ENCODE measurements at regions not wholly inside any gene's neighbourhood (a gene's known extent, or its start where the extent isn't known, plus 50 kb on each side); places are given as distances from the start of the nearest gene placed in this dataset.
"Not testable (repeated sequence)": the region's sequence is repeated elsewhere in the genome, so short reads cannot be mapped to it uniquely, and the experiment has no call there.

- TF ChIP-seq ZNF274 (IDR thresholded peaks at IDR 0.05; ENCODE audit: low read depth, low read length), result no peak
- H3K4me3 ChIP-seq (ENCODE audit: low read length), result no peak overlapping the region
Measured at GRCh38 chr6:115610696-115611095, 450.0 kb downstream of the FRK start.

DNA sequence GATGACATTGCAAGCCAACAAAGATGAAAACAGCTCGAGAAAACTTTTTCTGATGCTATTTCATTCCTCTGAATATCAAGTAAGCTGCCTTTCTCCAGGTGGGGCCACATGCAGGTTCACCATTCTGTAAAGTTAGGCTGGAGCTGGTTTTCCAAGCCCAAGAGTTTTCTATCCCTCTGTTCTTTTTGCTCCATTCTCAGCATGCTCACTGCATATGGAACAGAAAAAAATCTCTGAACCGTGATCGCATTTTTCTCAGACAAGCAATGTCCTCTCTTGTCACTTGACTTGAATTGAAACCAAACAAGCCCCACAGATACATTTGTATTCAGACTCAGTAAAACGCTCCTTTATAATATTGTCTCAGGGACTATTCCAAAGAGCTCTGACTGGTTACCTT is 451.6 kb downstream of the FRK start:
- H3K4me3 ChIP-seq (ENCODE audit: low read length), result no peak overlapping the region
- no peak for TF ChIP-seq ZNF274 (IDR thresholded peaks at IDR 0.05; ENCODE audit: low read depth, low read length)

GRCh38 chr6:115602466-115602865 is 458.2 kb downstream of the FRK start:
- H3K4me3 ChIP-seq (ENCODE audit: low read length), result no peak overlapping the region
- TF ChIP-seq ZNF274 (IDR thresholded peaks at IDR 0.05; ENCODE audit: low read depth, low read length), result no peak

DNA sequence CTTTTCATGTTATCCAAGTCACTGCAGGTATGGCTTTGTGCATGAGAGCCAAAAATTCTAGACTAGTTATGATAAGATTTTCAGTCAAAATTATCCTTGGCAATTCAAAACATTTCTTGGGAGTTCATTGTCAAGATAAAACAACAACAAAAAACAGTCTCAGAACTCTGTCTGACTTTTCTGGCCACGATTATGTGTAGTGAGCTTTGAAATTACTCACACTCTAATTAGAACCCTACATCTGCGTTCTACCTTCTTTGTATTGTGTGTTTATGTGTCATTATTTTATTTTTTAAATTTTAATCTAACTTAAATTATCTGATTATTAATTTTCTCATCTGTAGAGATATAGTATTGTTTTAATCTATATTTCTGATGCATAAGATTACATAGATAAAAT is 459.2 kb downstream of the FRK start:
- H3K4me3 ChIP-seq (ENCODE audit: low read length), result no peak overlapping the region
- no peak for TF ChIP-seq ZNF274 (IDR thresholded peaks at IDR 0.05; ENCODE audit: low read depth, low read length)

DNA sequence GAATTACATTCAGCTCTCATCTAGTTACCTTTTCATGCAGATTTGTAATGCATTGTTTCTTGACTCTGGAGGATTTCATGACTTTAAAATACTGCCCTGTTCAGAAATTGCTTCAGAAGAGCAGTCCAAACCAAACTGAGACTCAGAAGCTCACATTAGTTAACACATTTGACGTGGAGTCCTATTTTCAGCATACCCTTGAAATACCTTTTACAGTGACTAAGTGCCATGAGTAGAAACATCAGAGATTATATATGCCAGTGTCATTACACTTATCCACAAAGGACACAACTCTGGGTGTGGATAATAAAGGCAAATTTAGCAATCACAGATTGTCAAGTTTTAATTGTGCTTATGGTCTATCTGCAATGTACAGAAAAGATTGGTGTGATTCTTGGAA is 459.6 kb downstream of the FRK start:
- TF ChIP-seq ZNF274 (IDR thresholded peaks at IDR 0.05; ENCODE audit: low read depth, low read length), result no peak
- H3K4me3 ChIP-seq (ENCODE audit: low read length), result no peak overlapping the region

- H3K4me3 ChIP-seq (ENCODE audit: low read length), result no peak overlapping the region
- TF ChIP-seq ZNF274 (IDR thresholded peaks at IDR 0.05; ENCODE audit: low read depth, low read length), result no peak
Measured at GRCh38 chr6:115594891-115595290, 465.8 kb downstream of the FRK start.

DNA sequence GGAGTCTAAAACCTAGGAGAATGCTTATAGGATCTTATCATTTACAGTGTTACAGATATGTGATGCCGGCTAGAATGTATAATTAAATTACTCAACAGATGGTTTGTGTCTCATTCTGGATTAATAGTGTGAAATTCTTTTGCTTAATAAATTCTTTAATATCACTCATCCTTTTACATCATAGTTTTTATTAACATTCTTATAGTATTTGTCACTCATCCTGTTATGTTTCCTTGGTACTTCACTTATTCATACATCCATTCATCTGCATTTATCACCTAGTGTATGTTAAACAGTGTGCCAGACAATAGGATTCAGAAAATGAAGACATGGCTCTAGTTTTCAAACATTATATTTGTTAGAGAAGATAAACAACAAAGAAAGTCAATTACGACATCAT is 468.7 kb downstream of the FRK start:
- H3K4me3 ChIP-seq (ENCODE audit: low read length), result no peak overlapping the region
- TF ChIP-seq ZNF274 (IDR thresholded peaks at IDR 0.05; ENCODE audit: low read depth, low read length), result no peak

GRCh38 chr6:115589072-115589471 is 471.6 kb downstream of the FRK start:
- H3K4me3 ChIP-seq (ENCODE audit: low read length), result not testable (repeated sequence)

GRCh38 chr6:115583290-115583689 is 477.4 kb downstream of the FRK start:
- H3K4me3 ChIP-seq (ENCODE audit: low read length), result no peak overlapping the region
- no peak for TF ChIP-seq ZNF274 (IDR thresholded peaks at IDR 0.05; ENCODE audit: low read depth, low read length)

GRCh38 chr6:115582386-115582785 is 478.3 kb downstream of the FRK start:
- H3K4me3 ChIP-seq (ENCODE audit: low read length), result no peak overlapping the region
- no peak for TF ChIP-seq ZNF274 (IDR thresholded peaks at IDR 0.05; ENCODE audit: low read depth, low read length)

GRCh38 chr6:115579565-115579964 is 481.1 kb downstream of the FRK start:
- not testable (repeated sequence) for H3K4me3 ChIP-seq (ENCODE audit: low read length)

- no peak for TF ChIP-seq ZNF274 (IDR thresholded peaks at IDR 0.05; ENCODE audit: low read depth, low read length)
Measured at GRCh38 chr6:115577270-115577669, 483.4 kb downstream of the FRK start.

GRCh38 chr6:115575285-115575684 is 485.4 kb downstream of the FRK start:
- TF ChIP-seq ZNF274 (IDR thresholded peaks at IDR 0.05; ENCODE audit: low read depth, low read length), result no peak
- H3K4me3 ChIP-seq (ENCODE audit: low read length), result no peak overlapping the region

More at GRCh38 chr6:115577270-115577669, 483.4 kb downstream of the FRK start:
- H3K4me3 ChIP-seq (ENCODE audit: low read length), result no peak overlapping the region

GRCh38 chr6:115573861-115574260 is 486.8 kb downstream of the FRK start:
- H3K4me3 ChIP-seq (ENCODE audit: low read length), result no peak overlapping the region
- no peak for TF ChIP-seq ZNF274 (IDR thresholded peaks at IDR 0.05; ENCODE audit: low read depth, low read length)

GRCh38 chr6:115570331-115570730 is 490.4 kb downstream of the FRK start:
- no peak for TF ChIP-seq ZNF274 (IDR thresholded peaks at IDR 0.05; ENCODE audit: low read depth, low read length)

GRCh38 chr6:115554060-115554459 is 506.6 kb downstream of the FRK start:
- no peak overlapping the region for H3K4me3 ChIP-seq (ENCODE audit: low read length)
- no peak for TF ChIP-seq ZNF274 (IDR thresholded peaks at IDR 0.05; ENCODE audit: low read depth, low read length)

More at GRCh38 chr6:115570331-115570730, 490.4 kb downstream of the FRK start:
- H3K4me3 ChIP-seq (ENCODE audit: low read length), result no peak overlapping the region

GRCh38 chr6:115551527-115551926 is 509.2 kb downstream of the FRK start:
- no peak for TF ChIP-seq ZNF274 (IDR thresholded peaks at IDR 0.05; ENCODE audit: low read depth, low read length)
- no peak overlapping the region for H3K4me3 ChIP-seq (ENCODE audit: low read length)
